Hepatocyte (in vitro differentiated cells): ENCODE measurements at regions not wholly inside any gene's neighbourhood (a gene's known extent, or its start where the extent isn't known, plus 50 kb on each side); places are given as distances from the start of the nearest gene placed in this dataset.

Experiments
- EZH2 ChIP-seq: fragments of 200-600 bp; sonication (generic); IDR thresholded peaks from 2 replicates; pipeline ENCODE4 v1.6.1; 2016; ENCODE audit warnings: antibody characterized with exemption, mild to moderate bottlenecking, borderline replicate concordance
- TF ChIP-seq, protein P1 (sequence below): fragments of 200-600 bp; sonication (generic); IDR thresholded peaks from 2 replicates; pipeline ENCODE4 v1.5.1; 2016; ENCODE audit warnings: antibody characterized with exemption, mild to moderate bottlenecking; ENCODE audit not compliant: poor library complexity

DNA sequence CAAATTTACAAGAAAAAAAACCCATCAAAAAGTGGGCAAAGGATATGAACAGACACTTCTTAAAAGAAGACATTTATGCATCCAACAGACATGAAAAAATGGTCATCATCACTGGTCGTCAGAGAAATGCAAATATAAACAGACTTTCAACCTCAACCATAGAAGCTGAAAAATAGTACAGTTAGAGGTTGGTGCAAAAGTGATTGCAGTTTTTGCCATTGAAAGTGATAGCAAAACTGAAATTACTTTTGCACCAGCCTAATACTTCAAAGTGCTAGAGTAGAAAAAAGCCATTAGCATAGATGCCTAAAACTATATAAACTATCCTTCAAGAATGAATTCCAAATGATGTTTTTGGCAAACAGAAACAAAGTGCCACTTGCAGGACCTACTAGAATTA is 365.8 kb upstream of the DPYD start:
- TF ChIP-seq EZH2, result no peak
- TF ChIP-seq, protein P1, sequence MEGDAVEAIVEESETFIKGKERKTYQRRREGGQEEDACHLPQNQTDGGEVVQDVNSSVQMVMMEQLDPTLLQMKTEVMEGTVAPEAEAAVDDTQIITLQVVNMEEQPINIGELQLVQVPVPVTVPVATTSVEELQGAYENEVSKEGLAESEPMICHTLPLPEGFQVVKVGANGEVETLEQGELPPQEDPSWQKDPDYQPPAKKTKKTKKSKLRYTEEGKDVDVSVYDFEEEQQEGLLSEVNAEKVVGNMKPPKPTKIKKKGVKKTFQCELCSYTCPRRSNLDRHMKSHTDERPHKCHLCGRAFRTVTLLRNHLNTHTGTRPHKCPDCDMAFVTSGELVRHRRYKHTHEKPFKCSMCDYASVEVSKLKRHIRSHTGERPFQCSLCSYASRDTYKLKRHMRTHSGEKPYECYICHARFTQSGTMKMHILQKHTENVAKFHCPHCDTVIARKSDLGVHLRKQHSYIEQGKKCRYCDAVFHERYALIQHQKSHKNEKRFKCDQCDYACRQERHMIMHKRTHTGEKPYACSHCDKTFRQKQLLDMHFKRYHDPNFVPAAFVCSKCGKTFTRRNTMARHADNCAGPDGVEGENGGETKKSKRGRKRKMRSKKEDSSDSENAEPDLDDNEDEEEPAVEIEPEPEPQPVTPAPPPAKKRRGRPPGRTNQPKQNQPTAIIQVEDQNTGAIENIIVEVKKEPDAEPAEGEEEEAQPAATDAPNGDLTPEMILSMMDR, result no peak
